Small intestine (tissue), 7 donors: ENCODE measurements at regions not wholly inside any gene's neighbourhood (a gene's known extent, or its start where the extent isn't known, plus 50 kb on each side); places are given as distances from the start of the nearest gene placed in this dataset.

ENCODE experiments used
- DNase-seq, 2 donors: peaks; one replicate each; pipeline versions ENCODE4 v3.0.0 to v3.0.0-alpha.2; 2013
- FAIRE-seq: peaks from 2 replicates; lab custom pipeline; 2012; peaks lifted over from hg19 to GRCh38; lab: Jason Lieb, UNC
- H3K27ac ChIP-seq, 3 donors: one replicate each; pipeline ENCODE4 v1.5.1; 2013; ENCODE audit warnings: low read length in 2 of 3, mild to moderate bottlenecking in 2 of 3, control low read depth in 1 of 3, inconsistent platforms in 1 of 3, low read depth in 1 of 3, moderate library complexity in 1 of 3
- H3K27me3 ChIP-seq, 3 donors: one replicate each; pipeline ENCODE4 v1.6.1; 2013; ENCODE audit warnings: low read length in 3 of 3, inconsistent platforms in 1 of 3; ENCODE audit not compliant: control insufficient read depth in 3 of 3, insufficient read depth in 3 of 3
- H3K36me3 ChIP-seq, 3 donors: one replicate each; pipeline ENCODE4 v1.6.1; 2013; ENCODE audit warnings: low read length in 3 of 3, inconsistent platforms in 1 of 3, low read depth in 1 of 3, mild to moderate bottlenecking in 1 of 3, moderate library complexity in 1 of 3; ENCODE audit not compliant: control insufficient read depth in 3 of 3, insufficient read depth in 2 of 3
- H3K4me1 ChIP-seq, 3 donors: one replicate each; pipeline ENCODE4 v1.6.1; 2013; ENCODE audit warnings: low read length in 2 of 3, inconsistent platforms in 1 of 3, low read depth in 1 of 3, mild to moderate bottlenecking in 1 of 3, moderate library complexity in 1 of 3; ENCODE audit not compliant: control insufficient read depth in 3 of 3, insufficient read depth in 2 of 3
- H3K4me3 ChIP-seq, 3 donors: one replicate each; pipeline ENCODE4 v1.5.1; 2013; ENCODE audit warnings: low read length in 3 of 3, control low read depth in 1 of 3, inconsistent platforms in 1 of 3, low read depth in 1 of 3, mild to moderate bottlenecking in 1 of 3, moderate library complexity in 1 of 3
- H3K9me3 ChIP-seq, 2 donors: one replicate each; pipeline ENCODE4 v1.6.1; 2013; ENCODE audit warnings: low read depth in 1 of 2, low read length in 1 of 2; ENCODE audit not compliant: control insufficient read depth in 2 of 2, insufficient read depth in 1 of 2
- WGBS, 3 donors: extraction: QIAGEN DNeasy Blood & Tissue Kit; methylation state at CpG; one replicate each; pipeline ENCODE4 v1.1.7; 2013; 5-methylcytosine and 5-hydroxymethylcytosine counted together
- donor health status: healthy with polysubstance abuse.
- donor health status: control.
- donor health status: control.
- donor health status: Bipolar disorder and iron deficiency.
- donor health status: healthy.

GRCh38 chr13:30078059-30078458 is 227.6 kb upstream of the UBL3 start:
- Histone ChIP-seq H3K27me3 (no peaks in the 10 kb centered on the region), H3K9me3 (no peaks in the 10 kb centered on the region), H3K4me1 (peaks cover 0 to 1% (median 0%) of the 10 kb centered on the region in 3 donors), H3K4me3 (no peak overlapping the region), H3K27ac (no peak overlapping the region), H3K36me3 (no peaks in the 10 kb centered on the region)
- WGBS, 3 donors: 82 to 95% (median 82%) methylated on average over 10 of the region's 10 CpGs
- FAIRE-seq: no peak
- DNase-seq: no peak

DNA sequence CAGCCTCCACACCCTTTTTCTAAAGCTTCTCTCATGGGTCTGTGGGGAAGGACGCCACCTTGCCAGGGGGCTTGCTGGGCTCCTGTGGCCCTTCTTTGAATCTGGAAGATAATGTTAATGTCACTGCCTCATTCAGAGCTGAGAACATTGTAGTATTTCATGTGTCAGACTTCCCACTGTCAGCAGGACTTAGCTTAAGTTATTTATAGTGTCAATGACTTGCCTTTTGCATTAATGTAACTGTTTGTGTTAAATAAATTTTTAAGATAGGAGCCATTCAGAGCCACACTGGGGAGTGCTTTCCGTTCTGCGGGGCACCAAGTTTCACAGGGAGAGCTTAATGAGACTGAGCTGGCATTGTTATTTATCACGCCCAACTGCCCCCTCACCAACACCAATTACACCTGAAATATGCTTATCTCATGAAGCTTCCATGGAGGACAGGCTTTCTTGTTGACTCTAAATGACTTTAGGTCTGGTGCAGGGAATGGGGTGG is 226.9 kb upstream of the UBL3 start:
- WGBS, 3 donors: 85 to 90% (median 89%) methylated on average over 4 of the region's 4 CpGs
- DNase-seq (no peak), FAIRE-seq (no peak)
- H3K4me1 ChIP-seq: peaks cover 0 to 8% (median 0%) of the 10 kb centered on the region in 3 donors
- H3K9me3 ChIP-seq: no peaks in the 10 kb centered on the region
- H3K27ac ChIP-seq: no peak overlapping the region
- no peak overlapping the region for H3K4me3 ChIP-seq
- H3K36me3 ChIP-seq: no peaks in the 10 kb centered on the region
- H3K27me3 ChIP-seq: no peaks in the 10 kb centered on the region

- Histone ChIP-seq H3K4me3 (no peak overlapping the region), H3K9me3 (no peaks in the 10 kb centered on the region), H3K4me1 (peaks cover 0 to 18% (median 0%) of the 10 kb centered on the region in 3 donors), H3K36me3 (no peaks in the 10 kb centered on the region), H3K27me3 (no peaks in the 10 kb centered on the region), H3K27ac (no peak overlapping the region)
- 89 to 91% (median 89%) methylated on average over 10 of the region's 10 CpGs for WGBS, 3 donors
- DNase-seq (no peak), FAIRE-seq (no peak)
Measured at GRCh38 chr13:30074955-30075614, 224.7 kb upstream of the UBL3 start.

DNA sequence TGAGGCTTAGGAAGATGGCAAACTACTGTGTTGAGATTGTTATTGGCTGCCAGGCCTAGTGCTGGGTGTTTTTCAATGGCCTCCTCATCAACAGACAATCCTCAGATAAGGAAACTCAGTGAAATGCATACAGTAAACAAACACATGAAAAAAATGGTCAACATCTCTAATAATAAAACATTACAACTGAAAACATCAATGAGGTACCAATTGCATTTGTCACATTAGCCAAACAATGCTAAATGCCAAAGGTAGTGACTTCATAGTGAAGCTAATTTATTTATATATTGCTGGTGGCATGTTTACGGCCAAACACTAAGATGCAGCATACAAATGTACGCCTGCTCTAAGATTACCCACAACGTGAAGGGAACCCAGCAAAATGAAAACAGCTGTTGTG is 224.0 kb upstream of the UBL3 start:
- Histone ChIP-seq H3K27ac (no peak overlapping the region), H3K4me3 (no peak overlapping the region), H3K36me3 (no peaks in the 10 kb centered on the region), H3K4me1 (peaks cover 0 to 18% (median 0%) of the 10 kb centered on the region in 3 donors), H3K9me3 (no peaks in the 10 kb centered on the region), H3K27me3 (no peaks in the 10 kb centered on the region)
- FAIRE-seq (no peak), DNase-seq (no peak)
- WGBS, 3 donors: 75 to 85% (median 77%) methylated on average over 3 of the region's 3 CpGs

GRCh38 chr13:30072818-30073186 is 222.4 kb upstream of the UBL3 start:
- Histone ChIP-seq H3K27me3 (no peaks in the 10 kb centered on the region), H3K27ac (peak overlapping the region; percentile 68 to 82 (median 81)), H3K4me1 (peaks cover 0 to 18% (median 0%) of the 10 kb centered on the region in 3 donors), H3K36me3 (no peaks in the 10 kb centered on the region), H3K4me3 (no peak overlapping the region), H3K9me3 (no peaks in the 10 kb centered on the region)
- WGBS, 3 donors: 11 to 51% (median 30%) methylated on average over 2 of the region's 2 CpGs
- DNase-seq (no peak), FAIRE-seq (no peak)

DNA sequence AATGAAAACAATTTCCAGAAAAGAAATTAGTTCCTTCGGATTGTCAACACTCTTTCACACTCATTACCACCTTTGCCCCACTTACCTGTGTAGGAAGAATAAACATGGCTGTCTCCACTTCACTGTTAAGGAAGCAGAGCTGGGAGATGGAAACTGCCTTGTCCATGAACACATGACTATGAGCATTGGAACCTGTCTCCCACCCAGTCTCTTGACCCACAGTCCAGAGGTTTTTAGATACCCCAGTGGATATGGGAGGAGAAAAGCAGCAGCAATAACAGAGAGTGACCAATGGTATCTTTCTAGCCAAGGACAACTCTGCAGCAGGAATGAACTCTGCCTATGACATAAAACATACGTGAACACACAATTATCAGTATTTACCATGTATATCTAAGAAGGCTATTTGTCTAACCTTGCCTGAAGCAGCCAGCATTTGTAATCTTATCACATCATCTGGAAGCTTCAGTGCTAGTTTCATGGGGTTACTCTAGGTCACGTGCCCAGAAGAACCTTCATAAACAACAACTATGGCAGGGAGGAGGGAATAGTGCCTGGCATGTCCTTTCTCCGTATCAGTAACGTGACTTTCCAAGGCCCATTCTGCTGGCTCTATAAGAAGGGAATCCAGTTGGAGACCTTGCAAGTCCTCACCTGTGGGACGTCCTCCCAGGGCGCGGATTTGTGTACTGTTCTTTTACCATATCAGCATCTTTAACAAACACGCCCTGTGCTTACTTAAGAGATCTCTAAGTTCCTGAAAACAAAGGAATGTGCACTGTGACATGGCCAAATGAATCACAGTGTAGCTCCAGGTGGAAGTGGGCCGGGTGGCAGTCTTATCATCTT is 221.8 kb upstream of the UBL3 start:
- WGBS, 3 donors: 22 to 60% (median 40%) methylated on average over 10 of the region's 10 CpGs
- Histone ChIP-seq H3K4me3 (no peak overlapping the region), H3K27me3 (no peaks in the 10 kb centered on the region), H3K36me3 (no peaks in the 10 kb centered on the region), H3K9me3 (no peaks in the 10 kb centered on the region), H3K4me1 (peaks cover 0 to 18% (median 0%) of the 10 kb centered on the region in 3 donors), H3K27ac (peak overlapping the region; percentile 28 to 82 (median 81))
- DNase-seq: peak; percentile 84 to 99
- peak; percentile 53 for FAIRE-seq

GRCh38 chr13:30065181-30065580 is 214.8 kb upstream of the UBL3 start:
- no peaks in the 10 kb centered on the region for H3K36me3 ChIP-seq
- no peaks in the 10 kb centered on the region for H3K4me1 ChIP-seq
- H3K4me3 ChIP-seq: no peak overlapping the region
- WGBS, 3 donors: 92 to 98% (median 94%) methylated on average over 4 of the region's 4 CpGs
- no peak overlapping the region for H3K27ac ChIP-seq
- H3K9me3 ChIP-seq: no peaks in the 10 kb centered on the region
- no peak for FAIRE-seq
- H3K27me3 ChIP-seq: no peaks in the 10 kb centered on the region
- DNase-seq: no peak

- no peaks in the 10 kb centered on the region for H3K27me3 ChIP-seq
- no peaks in the 10 kb centered on the region for H3K9me3 ChIP-seq
- DNase-seq (no peak), FAIRE-seq (no peak)
- H3K4me3 ChIP-seq: no peak overlapping the region
- WGBS, 3 donors: 77 to 87% (median 86%) methylated on average over 3 of the region's 3 CpGs
- no peaks in the 10 kb centered on the region for H3K4me1 ChIP-seq
- H3K36me3 ChIP-seq: no peaks in the 10 kb centered on the region
- H3K27ac ChIP-seq: no peak overlapping the region
Measured at GRCh38 chr13:30063892-30064291, 213.5 kb upstream of the UBL3 start.
